A549 (cell line): ENCODE measurements at regions not wholly inside any gene's neighbourhood (a gene's known extent, or its start where the extent isn't known, plus 50 kb on each side); places are given as distances from the start of the nearest gene placed in this dataset.

Experiments
- ATAC-seq, 2 experiments: fragments of 200-7000 bp in 1 of 2; fragments of >200 bp in 1 of 2; cut with Nextera tagmentation in 1 of 2; cut with Tn5 transposase in 1 of 2; 3 replicates each; pipeline versions ENCODE4 v1.8.0 to v1.9.1; 2018 to 2020; ENCODE audit warnings: mild to moderate bottlenecking in 1 of 2, moderate library complexity in 1 of 2
- CTCF ChIA-PET: fragments of 300-600 bp; sonication (Branson Sonifier 250); formaldehyde crosslinking; extraction: SDS; loops from one replicate; lab custom pipeline; 2021; ENCODE audit warnings: antibody characterized with exemption, inconsistent platforms; lab: Yijun Ruan, JAX
- POLR2A ChIA-PET: fragments of 350-600 bp; formaldehyde crosslinking; extraction: SDS; loops from one replicate; lab custom pipeline; 2021; ENCODE audit warnings: antibody characterized with exemption, inconsistent platforms; lab: Yijun Ruan, JAX
- DNase-seq, 2 experiments: peaks; one replicate each; pipeline versions ENCODE4 v3.0.0 to v3.0.0-alpha.2; 2011 to 2016; ENCODE audit warnings: low read depth in 1 of 2, low spot score in 1 of 2
- FAIRE-seq: peaks from 2 replicates; lab custom pipeline; 2011; peaks lifted over from hg19 to GRCh38; lab: Jason Lieb, UNC
- H3K27ac ChIP-seq, 2 experiments: fragments of >200 bp; sonication (Bioruptor Twin); formaldehyde crosslinking; 3 replicates each; pipeline ENCODE4 v1.5.1; 2016 to 2017
- H3K4me1 ChIP-seq: fragments of >200 bp; sonication (Bioruptor Twin); formaldehyde crosslinking; 3 replicates; pipeline ENCODE4 v1.6.1; 2016
- H3K4me2 ChIP-seq: fragments of >200 bp; sonication (Bioruptor Twin); formaldehyde crosslinking; 3 replicates; pipeline ENCODE4 v1.6.1; 2016
- H3K4me3 ChIP-seq: fragments of >200 bp; sonication (Bioruptor Twin); formaldehyde crosslinking; 3 replicates; pipeline ENCODE4 v1.5.1; 2016
- H3K9me3 ChIP-seq: fragments of >200 bp; sonication (Bioruptor Twin); formaldehyde crosslinking; 3 replicates; pipeline ENCODE4 v1.6.1; 2016
- CBX8 ChIP-seq: fragments of 200-600 bp; sonication (generic); IDR thresholded peaks from 2 replicates; pipeline ENCODE4 v1.6.1; 2016
- CHD2 ChIP-seq: fragments of 150-350 bp; IDR thresholded peaks from 2 replicates; pipeline ENCODE4 v1.6.1; 2014; ENCODE audit warnings: low read length; ENCODE audit not compliant: partially characterized antibody
- EHF ChIP-seq: fragments of 250-450 bp; sonication (Bioruptor Pico); IDR thresholded peaks from 2 replicates; pipeline ENCODE4 v1.5.0; 2020; ENCODE audit warnings: mild to moderate bottlenecking
- EHMT2 ChIP-seq: fragments of 200-600 bp; sonication (generic); IDR thresholded peaks from 2 replicates; pipeline ENCODE4 v1.6.1; 2016; ENCODE audit warnings: antibody characterized with exemption, low read depth, mild to moderate bottlenecking, moderate library complexity
- ESRRA ChIP-seq: fragments of 150-350 bp; IDR thresholded peaks from 2 replicates; pipeline ENCODE4 v1.6.1; 2014; ENCODE audit warnings: mild to moderate bottlenecking, low read length, borderline replicate concordance
- FOSL2 ChIP-seq, 2 experiments: fragments of 450-650 bp in 1 of 2; fragments of >200 bp in 1 of 2; sonication (Bioruptor Twin) in 1 of 2; formaldehyde crosslinking; IDR thresholded peaks; 2 replicates each; pipeline versions ENCODE4 v1.5.0 to v1.6.1; 2016 to 2020; ENCODE audit warnings: mild to moderate bottlenecking in 1 of 2, moderate library complexity in 1 of 2
- FOXS1 ChIP-seq: fragments of 250-450 bp; sonication (Bioruptor Pico); IDR thresholded peaks from 2 replicates; pipeline ENCODE4 v1.5.0; 2020; ENCODE audit warnings: mild to moderate bottlenecking, moderate library complexity
- HDAC2 ChIP-seq: fragments of 200-600 bp; sonication (generic); IDR thresholded peaks from 2 replicates; pipeline ENCODE4 v1.6.1; 2016
- HEYL ChIP-seq: fragments of 250-450 bp; sonication (Bioruptor Pico); IDR thresholded peaks from 2 replicates; pipeline ENCODE4 v1.8.0; 2021; ENCODE audit warnings: mild to moderate bottlenecking, moderate library complexity
- HOXA7 ChIP-seq: fragments of 250-450 bp; sonication (Bioruptor Pico); IDR thresholded peaks from 2 replicates; pipeline ENCODE4 v1.5.0; 2020; ENCODE audit warnings: mild to moderate bottlenecking, moderate library complexity
- HOXB13 ChIP-seq: fragments of 250-450 bp; sonication (Bioruptor Pico); IDR thresholded peaks from 2 replicates; pipeline ENCODE4 v1.5.0; 2020; ENCODE audit warnings: low read depth, mild to moderate bottlenecking, moderate library complexity
- JUNB ChIP-seq: fragments of >200 bp; sonication (Bioruptor Twin); formaldehyde crosslinking; IDR thresholded peaks from 2 replicates; pipeline ENCODE4 v1.6.1; 2016
- KDM1A ChIP-seq: fragments of 200-600 bp; sonication (generic); IDR thresholded peaks from 2 replicates; pipeline ENCODE4 v1.6.1; 2016; ENCODE audit warnings: low read depth, mild to moderate bottlenecking
- NR3C1 ChIP-seq: fragments of >200 bp; sonication (Bioruptor Twin); formaldehyde crosslinking; IDR thresholded peaks from 3 replicates; pipeline ENCODE4 v1.6.1; 2017
- POLR2AphosphoS2 ChIP-seq: conservative IDR thresholded peaks from 2 replicates; pipeline ENCODE4 v1.6.1; 2012; ENCODE audit warnings: low read length, improper control_type of control experiment, inconsistent platforms
- RCOR1 ChIP-seq: fragments of 150-350 bp; IDR thresholded peaks from 2 replicates; pipeline ENCODE4 v1.6.1; 2014; ENCODE audit warnings: antibody characterized with exemption, low read length, low read depth
- RNF2 ChIP-seq: fragments of 200-600 bp; sonication (generic); IDR thresholded peaks from 2 replicates; pipeline ENCODE4 v1.6.1; 2016; ENCODE audit warnings: low read depth, mild to moderate bottlenecking, antibody characterized with exemption, moderate library complexity, borderline replicate concordance
- SREBF2 ChIP-seq: fragments of 450-650 bp; IDR thresholded peaks from 2 replicates; pipeline ENCODE4 v1.6.1; 2014; ENCODE audit warnings: mild to moderate bottlenecking, moderate library complexity
- WGBS: methylation state at CpG from one replicate; pipeline ENCODE4 v1.1.6; 2017; ENCODE audit errors: missing lambda C conversion rate; 5-methylcytosine and 5-hydroxymethylcytosine counted together
- TF ChIP-seq, protein P1 (sequence below): IDR thresholded peaks from 2 replicates; pipeline ENCODE4 v1.6.1; 2012
- TF ChIP-seq, protein P2 (sequence below): fragments of >200 bp; sonication (Bioruptor Twin); formaldehyde crosslinking; IDR thresholded peaks from 2 replicates; pipeline ENCODE4 v1.6.1; 2016
- TF ChIP-seq, protein P3 (sequence below): fragments of 250-450 bp; sonication (Bioruptor Pico); IDR thresholded peaks from 2 replicates; pipeline ENCODE4 v1.5.0; 2021; ENCODE audit warnings: mild to moderate bottlenecking, moderate library complexity, borderline replicate concordance
- TF ChIP-seq, protein P4 (sequence below): fragments of 450-650 bp; IDR thresholded peaks from 2 replicates; pipeline ENCODE4 v1.6.1; 2014; ENCODE audit warnings: antibody characterized with exemption
- TF ChIP-seq, protein P5 (sequence below): IDR thresholded peaks from 2 replicates; pipeline ENCODE4 v1.6.1; 2012

DNA sequence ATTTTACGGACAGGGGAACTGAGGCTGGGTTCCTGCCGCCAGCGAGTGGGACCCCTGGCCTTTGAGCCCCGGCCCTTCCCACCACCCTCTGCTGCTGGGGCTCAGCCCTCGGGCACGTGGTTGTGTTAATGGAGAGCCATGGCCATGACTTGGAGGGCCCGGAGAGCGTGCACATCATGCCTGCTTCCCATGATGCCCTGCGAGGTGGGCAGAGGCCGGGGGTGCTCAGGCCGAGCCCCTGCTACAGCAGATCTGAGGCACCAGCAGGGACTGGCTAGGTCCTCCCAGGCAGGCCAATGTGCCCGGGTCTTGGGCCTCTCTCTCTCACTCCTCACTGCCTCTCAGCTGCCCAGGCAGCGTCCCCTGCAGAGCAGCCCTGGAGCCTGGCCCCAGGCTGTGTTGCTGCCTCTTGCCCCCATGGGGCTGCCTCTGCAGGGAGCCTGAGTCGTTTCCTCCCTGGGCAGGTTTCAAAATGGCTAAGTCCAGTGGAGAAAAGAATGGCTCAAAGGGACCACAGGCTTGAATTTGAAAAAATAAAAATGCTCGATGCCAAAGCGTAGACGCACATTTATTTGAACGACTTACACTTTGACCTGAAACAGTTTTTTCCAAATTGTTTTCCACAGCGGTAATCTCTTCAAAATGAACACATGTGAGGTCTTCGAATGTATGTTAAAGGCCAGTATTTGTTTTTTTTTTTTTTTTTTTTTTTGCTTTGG lies 72.6 kb upstream of the CLDN5 start:
- TF ChIP-seq, protein P1, sequence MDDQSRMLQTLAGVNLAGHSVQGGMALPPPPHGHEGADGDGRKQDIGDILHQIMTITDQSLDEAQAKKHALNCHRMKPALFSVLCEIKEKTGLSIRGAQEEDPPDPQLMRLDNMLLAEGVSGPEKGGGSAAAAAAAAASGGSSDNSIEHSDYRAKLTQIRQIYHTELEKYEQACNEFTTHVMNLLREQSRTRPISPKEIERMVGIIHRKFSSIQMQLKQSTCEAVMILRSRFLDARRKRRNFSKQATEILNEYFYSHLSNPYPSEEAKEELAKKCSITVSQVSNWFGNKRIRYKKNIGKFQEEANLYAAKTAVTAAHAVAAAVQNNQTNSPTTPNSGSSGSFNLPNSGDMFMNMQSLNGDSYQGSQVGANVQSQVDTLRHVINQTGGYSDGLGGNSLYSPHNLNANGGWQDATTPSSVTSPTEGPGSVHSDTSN: no peak
- no peak for TF ChIP-seq KDM1A
- no peak for TF ChIP-seq CBX8
- no peak for TF ChIP-seq CHD2
- TF ChIP-seq RCOR1: no peak
- no peak for TF ChIP-seq HOXB13 (CRISPR knock-in tag)
- TF ChIP-seq, protein P2, sequence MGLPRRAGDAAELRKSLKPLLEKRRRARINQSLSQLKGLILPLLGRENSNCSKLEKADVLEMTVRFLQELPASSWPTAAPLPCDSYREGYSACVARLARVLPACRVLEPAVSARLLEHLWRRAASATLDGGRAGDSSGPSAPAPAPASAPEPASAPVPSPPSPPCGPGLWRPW: no peak
- TF ChIP-seq HEYL: no peak
- no peak for TF ChIP-seq HOXA7
- TF ChIP-seq, protein P3, sequence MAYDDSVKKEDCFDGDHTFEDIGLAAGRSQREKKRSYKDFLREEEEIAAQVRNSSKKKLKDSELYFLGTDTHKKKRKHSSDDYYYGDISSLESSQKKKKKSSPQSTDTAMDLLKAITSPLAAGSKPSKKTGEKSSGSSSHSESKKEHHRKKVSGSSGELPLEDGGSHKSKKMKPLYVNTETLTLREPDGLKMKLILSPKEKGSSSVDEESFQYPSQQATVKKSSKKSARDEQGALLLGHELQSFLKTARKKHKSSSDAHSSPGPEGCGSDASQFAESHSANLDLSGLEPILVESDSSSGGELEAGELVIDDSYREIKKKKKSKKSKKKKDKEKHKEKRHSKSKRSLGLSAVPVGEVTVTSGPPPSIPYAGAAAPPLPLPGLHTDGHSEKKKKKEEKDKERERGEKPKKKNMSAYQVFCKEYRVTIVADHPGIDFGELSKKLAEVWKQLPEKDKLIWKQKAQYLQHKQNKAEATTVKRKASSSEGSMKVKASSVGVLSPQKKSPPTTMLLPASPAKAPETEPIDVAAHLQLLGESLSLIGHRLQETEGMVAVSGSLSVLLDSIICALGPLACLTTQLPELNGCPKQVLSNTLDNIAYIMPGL (CRISPR knock-in tag): no peak
- no peak for TF ChIP-seq RNF2
- no peak for TF ChIP-seq ESRRA
- no peak for TF ChIP-seq SREBF2
- POLR2A ChIA-PET: no interaction called here
- CTCF ChIA-PET: interaction anchor here (3.6 kb wide), 1 partner anchor 33 kb away, joined by 16 read pairs; no protein-coding TSS in a partner anchor
- ATAC-seq (no peak), FAIRE-seq (no peak), DNase-seq (no peak)
- Histone ChIP-seq H3K4me3 (no peak overlapping the region), H3K9me3 (no peaks in the 10 kb centered on the region), H3K4me1 (no peaks in the 10 kb centered on the region), H3K4me2 (no peak overlapping the region), H3K27ac (no peak overlapping the region)
- 74% methylated on average over 18 of the region's 20 CpGs for WGBS

DNA sequence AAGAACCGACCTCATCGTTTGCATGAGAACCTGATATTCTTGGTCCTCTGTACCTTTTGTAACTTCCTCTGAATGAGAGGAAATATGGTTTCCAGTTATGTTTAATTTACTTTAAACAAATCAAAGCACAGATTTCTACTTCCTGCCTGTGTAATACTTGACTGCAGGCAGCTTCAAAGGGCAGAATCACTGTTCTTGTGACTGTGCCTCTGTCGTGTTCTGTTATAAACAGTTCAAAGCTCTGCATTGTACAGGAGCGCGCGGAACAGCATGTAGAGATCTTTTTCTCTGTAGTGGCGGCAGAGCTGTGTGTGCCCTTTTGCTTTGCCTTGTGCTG lies 73.2 kb upstream of the CLDN5 start:
- Histone ChIP-seq H3K4me3 (no peak overlapping the region), H3K4me1 (no peaks in the 10 kb centered on the region), H3K4me2 (no peak overlapping the region), H3K27ac (no peak overlapping the region), H3K9me3 (no peaks in the 10 kb centered on the region)
- ATAC-seq (no peak), DNase-seq (no peak), FAIRE-seq (no peak)
- no peak for TF ChIP-seq FOXS1 (CRISPR knock-in tag)
- TF ChIP-seq POLR2AphosphoS2: no peak
- no peak for TF ChIP-seq JUNB
- no peak for TF ChIP-seq NR3C1
- TF ChIP-seq, protein P3 (CRISPR knock-in tag): no peak
- TF ChIP-seq, protein P4, sequence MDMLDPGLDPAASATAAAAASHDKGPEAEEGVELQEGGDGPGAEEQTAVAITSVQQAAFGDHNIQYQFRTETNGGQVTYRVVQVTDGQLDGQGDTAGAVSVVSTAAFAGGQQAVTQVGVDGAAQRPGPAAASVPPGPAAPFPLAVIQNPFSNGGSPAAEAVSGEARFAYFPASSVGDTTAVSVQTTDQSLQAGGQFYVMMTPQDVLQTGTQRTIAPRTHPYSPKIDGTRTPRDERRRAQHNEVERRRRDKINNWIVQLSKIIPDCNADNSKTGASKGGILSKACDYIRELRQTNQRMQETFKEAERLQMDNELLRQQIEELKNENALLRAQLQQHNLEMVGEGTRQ: no peak
- no peak for TF ChIP-seq KDM1A
- no peak for TF ChIP-seq EHF (CRISPR knock-in tag)
- TF ChIP-seq HDAC2: no peak
- no peak for TF ChIP-seq RCOR1
- TF ChIP-seq, protein P1: no peak
- TF ChIP-seq FOSL2 (IDR thresholded peaks at IDR 0.05): no peak
- no peak for TF ChIP-seq FOSL2 (CRISPR knock-in tag; IDR thresholded peaks at IDR 0.05)
- TF ChIP-seq EHMT2: no peak
- TF ChIP-seq, protein P5, sequence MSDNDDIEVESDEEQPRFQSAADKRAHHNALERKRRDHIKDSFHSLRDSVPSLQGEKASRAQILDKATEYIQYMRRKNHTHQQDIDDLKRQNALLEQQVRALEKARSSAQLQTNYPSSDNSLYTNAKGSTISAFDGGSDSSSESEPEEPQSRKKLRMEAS: no peak
- POLR2A ChIA-PET: no interaction called here
- CTCF ChIA-PET: no interaction called here
- WGBS: 69% methylated on average over 7 of the region's 7 CpGs
